GM19239 (cell line): ENCODE measurements at regions not wholly inside any gene's neighbourhood (a gene's known extent, or its start where the extent isn't known, plus 50 kb on each side); places are given as distances from the start of the nearest gene placed in this dataset.

Experiments used
- DNase-seq: peaks from one replicate; pipeline ENCODE4 v3.0.0; 2011; ENCODE audit warnings: low spot score; ENCODE audit not compliant: insufficient read length
- FAIRE-seq: peaks from 2 replicates; lab custom pipeline; 2011; peaks lifted over from hg19 to GRCh38; lab: Jason Lieb, UNC

DNA sequence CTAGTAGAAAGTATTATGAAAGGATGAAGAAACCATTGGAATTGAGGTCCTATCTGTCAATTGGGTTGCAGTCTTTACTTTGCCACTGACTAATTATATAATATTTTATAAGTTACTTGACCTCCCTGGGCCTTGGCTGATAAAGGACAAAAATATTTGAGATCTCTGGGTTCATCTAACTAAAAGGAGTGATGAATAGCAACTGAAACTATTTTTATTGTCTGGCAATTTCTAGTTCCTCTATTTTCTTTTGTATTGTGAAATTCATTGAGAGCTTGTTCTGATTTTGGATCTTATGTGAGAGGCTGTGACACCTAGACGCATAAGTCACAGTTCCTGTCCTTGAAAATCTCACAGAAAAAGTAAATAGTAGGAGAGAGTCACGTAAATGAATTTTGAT is 415.7 kb upstream of the ATP2B1 start:
- DNase-seq = no peak
- no peak for FAIRE-seq

DNA sequence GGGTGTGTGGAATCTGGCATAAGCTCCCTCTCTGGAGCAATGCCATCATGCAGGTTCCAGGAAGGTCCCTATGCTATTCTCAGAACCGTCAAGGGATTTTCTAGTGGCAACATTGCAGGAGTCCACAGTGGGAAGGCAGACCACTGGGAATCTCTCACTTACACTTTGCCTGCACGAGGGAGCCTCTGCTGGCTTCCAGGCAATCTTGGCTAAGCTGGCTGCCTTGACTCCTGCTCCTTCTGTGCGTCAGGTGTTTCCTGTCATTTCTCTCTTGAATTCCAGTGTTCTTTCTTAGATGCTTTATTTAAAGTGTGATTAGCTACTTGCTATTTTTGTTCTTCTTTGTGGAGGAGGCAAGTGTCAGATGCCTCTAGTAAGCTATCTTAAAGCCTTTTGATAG is 414.0 kb upstream of the ATP2B1 start:
- no peak for FAIRE-seq
- DNase-seq = no peak

DNA sequence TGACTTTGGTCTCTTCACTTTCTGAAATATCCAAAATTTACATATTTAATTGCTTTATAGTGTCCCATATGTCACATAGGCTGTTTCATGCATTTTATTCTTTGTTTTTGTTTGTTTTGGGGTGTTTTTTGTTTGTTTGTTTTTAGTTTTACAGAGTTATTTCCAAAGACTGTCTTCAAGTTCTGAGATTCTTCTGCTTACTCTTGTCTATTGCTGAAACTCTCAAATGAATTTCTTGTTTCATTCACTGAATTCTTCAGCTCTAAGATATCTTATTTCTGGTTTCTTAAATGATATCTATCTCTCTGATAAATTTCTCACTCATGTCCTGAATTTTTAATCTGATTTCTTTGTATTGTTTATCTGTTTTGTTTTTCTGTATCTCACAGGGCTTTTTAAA is 412.0 kb upstream of the ATP2B1 start:
- FAIRE-seq = no peak
- DNase-seq = no peak

DNA sequence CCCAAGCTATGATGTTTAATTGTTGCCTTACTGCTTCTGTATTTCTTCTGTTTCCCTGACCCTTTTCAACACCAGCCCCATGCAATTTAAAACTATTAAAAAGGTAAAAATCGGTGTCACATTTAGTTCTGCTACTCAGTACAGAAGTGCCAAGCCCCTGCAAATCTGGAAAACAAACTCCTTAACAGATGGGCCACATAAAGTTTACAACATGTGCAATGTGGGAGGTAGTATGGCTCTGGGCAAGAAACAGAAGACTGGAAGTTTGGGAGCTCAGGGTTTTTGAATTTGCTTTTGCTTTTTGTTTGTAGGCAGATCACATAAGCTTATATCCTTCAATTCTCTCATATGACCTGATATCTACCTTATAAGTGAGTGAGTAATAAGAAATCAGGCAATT is 404.0 kb upstream of the ATP2B1 start:
- FAIRE-seq = no peak
- no peak for DNase-seq

DNA sequence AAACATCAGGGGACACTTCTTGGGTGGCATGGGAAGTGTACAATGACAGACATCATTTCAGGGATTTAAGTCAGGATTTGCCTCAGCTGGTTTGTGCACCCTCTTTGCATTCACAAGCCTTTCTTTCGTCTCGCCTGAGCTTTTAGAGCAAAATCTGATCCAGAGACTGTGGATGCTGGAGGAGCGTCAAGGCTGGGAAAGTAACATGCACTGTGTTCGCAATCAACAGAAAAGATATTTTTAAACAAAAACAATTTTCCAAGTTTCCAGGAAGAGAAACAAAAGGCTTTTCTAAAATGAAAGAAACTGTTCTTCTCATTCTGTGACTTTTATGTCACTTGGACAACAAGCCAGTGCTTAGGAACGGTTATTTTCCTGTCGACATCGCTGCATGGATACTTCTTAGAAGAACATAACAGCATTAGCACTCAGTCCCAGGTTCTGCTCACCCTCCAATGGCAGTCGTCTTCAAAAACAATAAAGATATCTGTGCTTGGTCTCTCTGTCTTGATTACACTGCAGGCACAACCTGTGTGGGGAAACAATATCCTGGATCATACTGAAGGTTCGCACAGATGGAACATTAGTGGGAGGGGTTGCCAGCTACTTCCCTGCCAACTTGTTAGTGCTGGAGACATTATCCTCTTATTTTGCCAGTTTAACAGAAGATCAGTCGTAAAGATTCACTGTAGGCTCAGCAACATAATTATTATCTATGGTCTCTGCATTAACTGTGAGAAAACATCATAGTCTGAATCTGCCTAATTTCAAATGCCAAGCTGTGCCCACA is 403.3 kb upstream of the ATP2B1 start:
- no peak for FAIRE-seq
- DNase-seq = no peak

DNA sequence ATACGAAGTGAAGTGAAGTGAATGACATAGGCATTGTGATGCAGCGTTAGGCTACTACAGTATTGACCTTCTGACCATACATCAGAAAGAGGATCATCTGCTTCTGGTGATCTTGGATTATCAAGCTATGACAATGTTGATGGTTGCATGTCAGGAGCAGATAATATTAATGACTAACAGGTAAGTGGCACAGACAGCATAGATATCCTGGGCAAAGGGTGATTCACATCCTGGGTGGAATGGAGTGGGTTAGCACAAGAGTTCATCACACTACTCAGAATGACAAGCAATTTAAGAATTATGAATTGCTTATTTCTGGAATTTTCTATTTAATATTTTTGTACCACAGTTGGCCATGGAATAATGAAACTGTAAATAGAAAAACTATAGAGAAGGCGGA is 397.9 kb upstream of the ATP2B1 start:
- FAIRE-seq = no peak
- DNase-seq = no peak

DNA sequence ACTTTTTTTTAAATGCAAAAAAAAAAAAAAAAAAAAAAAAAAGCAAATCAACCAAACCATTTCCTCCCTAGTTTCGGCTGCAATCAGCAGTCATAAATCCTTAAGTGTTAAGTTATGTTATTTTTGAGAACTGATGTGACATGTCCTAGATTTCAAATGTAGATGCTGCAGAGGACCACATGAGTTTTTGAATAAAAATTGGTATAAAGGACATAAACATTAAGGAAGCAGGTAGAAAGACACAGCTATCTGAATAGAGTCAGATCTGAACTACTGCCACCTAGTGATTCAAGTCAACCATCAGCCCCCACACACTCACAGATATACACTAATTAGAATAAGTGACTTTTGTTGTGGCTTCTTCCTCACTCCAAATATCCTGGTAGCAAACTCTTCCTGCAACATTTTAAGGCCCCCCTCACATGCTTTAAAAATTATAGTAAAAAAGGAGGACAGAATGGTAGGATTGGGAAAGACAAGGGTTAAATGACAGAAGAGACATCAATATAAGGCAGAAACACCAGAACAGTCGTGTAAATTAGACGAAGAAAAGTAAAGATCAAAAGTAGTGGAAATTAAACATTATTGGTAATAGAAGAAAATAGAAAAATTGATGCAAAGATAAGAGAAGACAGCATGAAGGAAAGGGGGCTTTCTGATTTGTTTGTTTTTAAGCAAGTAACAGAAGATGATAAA is 394.5 kb upstream of the ATP2B1 start:
- DNase-seq (peak; percentile 4), FAIRE-seq (no peak)

DNA sequence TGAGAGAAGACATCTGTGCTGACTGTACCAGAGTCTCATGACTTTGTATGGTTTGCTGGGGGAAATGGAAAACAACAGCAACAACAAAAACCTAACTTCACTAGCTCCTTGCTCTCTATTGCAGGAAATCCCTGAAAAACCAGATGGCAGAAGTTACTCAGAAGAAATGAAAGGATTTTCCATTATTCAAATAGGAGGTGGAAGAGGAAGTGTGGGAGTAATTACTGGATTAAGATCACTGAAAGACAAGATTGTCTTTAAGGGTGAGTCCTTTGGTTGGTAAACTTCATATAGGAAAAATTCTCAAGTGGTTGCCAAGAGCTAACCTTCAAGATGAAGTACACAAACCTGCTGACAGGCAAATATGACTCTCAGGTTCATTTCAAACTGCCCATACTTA is 391.9 kb upstream of the ATP2B1 start:
- FAIRE-seq (no peak), DNase-seq (no peak)

DNA sequence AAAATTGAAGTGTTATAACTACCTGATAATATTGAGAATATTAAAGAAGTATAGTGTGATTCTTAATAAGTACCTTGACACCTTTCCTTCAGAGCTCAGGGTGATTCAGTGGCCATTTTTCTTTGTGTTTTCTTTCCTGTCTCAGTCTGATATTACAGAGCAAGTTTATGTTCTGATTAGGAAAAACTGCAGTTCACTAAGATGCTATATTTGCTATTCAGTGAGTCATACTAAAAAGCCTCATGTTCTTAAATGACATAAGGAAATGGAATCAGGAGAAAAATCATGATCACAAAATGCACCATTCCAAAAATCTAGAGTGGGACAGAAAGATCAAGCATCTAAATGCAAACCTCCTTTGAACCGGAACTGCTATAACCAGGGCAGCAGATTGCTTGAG is 390.6 kb upstream of the ATP2B1 start:
- FAIRE-seq = no peak
- no peak for DNase-seq

DNA sequence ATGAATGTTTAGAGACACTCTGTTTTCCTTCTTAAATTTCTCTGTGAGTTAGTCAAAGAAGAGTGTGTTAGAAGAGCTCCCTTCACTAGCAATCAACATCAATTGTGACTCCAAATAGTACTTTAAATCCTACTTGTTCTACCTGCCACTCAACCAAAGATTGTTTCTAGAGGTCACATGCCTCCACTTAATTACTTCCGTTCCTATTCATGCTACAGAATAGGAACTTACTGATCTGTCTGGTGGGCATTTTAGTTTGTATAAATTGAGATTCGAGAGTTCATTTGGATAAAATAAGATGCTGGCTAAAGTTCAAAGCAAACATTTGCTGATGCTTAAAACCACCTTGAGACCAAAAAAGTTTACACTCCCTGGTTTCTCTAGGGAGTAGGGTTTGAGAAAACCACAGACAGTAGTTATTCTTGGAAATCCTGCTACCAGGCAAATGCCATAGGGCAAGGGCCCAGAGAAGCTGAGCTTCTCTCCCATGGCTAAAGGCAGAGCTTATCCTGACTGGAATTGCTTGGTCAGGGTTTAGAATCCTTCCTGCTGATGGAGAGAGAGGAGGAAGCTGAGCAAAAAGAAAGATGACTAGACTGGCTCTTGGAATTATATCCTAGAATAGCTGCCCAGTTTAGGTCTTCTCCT is 389.6 kb upstream of the ATP2B1 start:
- DNase-seq = no peak
- peak; percentile 14 for FAIRE-seq

DNA sequence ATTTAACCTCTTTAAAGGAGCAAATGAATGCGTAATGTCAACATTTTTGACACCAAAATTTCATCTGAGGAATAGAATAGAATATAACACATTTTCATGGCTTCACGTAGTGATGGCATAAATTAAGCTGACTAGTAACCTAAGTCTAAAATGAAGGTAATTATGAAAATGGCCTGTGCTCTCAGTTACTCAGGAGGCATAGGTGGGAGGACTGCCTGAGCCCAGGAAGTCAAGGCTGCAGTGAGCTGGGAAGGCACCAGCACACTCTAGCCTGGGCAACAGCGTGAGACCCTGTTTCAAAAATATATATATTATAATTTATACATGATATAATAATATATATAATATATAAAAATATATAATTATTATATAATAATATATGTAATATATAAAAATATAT is 383.2 kb upstream of the ATP2B1 start:
- no peak for DNase-seq

DNA sequence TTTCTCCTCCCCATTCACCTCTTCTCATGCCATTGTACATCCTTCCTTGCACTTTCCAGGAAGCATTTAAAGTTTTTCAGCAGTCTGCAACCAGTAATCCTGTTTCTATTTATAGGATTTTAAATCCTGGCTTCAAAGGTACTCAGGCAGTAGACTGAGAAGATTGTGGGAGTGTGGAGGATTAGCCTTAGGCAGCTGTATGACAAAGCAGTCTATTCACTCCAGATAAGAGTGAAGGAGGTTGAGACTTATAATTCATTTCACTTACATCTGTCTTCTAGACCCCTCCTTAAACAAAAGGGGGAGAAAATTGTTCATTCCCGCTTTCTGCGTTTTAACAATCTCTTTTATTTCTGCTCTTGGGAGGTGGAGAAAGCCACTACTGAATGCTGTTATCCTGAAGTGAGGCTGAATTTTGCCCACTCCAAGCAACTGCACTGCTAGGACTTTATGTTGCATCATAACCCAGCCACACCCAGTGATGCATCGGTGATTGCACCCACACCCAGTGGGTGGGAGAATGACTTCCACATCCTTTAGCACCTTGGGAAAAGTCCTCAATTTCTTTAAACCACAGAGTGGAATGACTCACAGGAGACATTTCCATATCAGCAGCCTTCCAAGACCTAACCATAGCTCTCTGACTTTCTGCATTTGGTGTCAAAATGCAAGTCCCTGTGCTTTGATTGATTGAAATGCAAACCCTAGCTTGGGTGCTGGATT is 382.5 kb upstream of the ATP2B1 start:
- DNase-seq = no peak

More for the DNA sequence above, 383.2 kb upstream of the ATP2B1 start:
- no peak for FAIRE-seq

DNA sequence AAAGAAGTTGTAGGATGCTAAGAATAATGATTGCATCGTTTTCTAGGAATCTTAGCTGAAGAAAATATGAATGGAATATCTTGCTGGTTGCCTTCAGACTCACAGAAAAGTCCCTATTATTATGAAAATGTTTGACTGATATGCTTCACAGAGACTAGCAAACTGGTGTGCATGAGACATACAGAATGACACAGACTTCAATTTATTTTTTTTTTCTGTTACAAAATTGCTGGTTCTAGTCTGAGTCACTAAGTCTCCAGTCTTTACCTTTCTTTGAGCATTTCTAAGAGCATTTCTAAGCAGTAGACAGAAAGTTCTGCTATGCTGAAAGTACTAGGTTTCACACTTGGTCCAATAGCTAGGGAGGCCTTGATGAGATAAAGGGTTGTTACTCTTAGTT is 377.6 kb upstream of the ATP2B1 start:
- DNase-seq (no peak), FAIRE-seq (no peak)

More for the DNA sequence above, 382.5 kb upstream of the ATP2B1 start:
- FAIRE-seq = no peak

DNA sequence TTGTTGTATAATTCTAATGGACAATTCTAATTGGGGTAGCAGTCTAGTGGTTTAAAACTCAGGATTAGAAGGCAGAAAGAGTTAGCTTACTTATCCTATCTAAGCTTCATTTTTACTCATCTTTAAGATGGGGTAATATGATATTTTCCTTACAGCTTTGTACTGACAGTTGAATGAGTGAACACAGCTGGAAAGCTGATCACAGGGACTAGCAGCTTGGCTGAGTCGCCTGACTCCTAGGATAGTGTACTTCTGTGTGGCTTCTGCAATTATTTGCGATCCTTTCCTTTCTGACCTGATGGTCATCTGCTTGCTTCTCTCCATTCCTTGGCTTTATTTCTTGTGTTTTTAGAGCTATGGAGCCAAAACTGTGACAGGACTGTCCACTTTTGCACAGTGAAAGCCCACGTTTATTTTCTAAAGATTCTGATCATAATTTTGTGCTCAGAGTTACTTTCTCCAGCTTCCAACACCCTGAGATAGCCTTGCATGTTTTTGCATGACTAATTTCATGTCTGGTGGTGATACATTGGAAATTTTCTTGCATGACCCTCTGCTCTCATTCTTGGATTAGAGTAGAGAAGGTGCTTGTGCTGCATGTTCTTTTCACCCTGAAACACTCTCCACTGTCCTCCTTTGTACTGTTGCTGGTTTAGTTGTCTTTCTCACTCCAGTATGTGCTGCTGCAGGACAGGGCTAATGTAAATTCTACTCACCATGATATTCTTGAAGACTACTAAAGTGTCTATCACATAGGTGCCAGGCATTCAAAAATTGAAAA is 377.0 kb upstream of the ATP2B1 start:
- no peak for FAIRE-seq
- DNase-seq = no peak

DNA sequence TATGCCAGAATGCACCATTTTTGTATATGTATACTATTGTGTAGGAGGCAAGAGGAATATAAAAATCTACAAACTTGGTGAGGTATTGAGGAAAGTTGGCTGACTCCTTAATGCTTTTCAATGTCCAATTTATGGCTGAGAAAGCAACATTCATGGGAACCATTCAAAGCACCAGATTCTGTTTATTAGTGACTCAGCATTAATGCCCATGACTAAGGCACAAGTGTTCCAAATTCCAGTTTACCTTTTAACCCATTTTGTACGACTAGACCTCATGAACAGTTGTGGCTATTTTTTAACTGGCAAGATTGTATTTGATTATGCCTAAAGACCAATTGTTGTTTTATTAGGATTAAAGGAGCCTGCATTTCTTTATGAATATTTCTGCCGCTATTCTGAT is 375.4 kb upstream of the ATP2B1 start:
- FAIRE-seq = no peak

DNA sequence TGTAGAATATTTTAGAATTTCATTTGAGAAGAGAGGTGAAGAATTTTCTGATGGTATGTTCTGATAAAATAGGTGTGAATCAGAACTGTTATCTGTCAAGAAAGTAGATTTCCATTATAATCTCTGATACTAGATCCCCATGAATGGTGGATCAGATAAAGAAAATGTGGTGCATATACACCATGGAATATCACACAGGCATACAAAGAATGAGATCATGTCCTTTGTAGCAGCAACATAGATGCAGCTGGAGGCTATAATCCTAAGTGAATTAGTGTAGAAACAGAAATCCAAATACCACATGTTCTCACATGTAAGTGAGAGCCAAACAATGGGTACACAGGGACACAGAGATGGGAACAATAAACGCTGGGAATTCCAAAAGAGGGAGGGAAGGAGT is 372.0 kb upstream of the ATP2B1 start:
- DNase-seq (no peak), FAIRE-seq (no peak)

More for the DNA sequence above, 375.4 kb upstream of the ATP2B1 start:
- DNase-seq = no peak

DNA sequence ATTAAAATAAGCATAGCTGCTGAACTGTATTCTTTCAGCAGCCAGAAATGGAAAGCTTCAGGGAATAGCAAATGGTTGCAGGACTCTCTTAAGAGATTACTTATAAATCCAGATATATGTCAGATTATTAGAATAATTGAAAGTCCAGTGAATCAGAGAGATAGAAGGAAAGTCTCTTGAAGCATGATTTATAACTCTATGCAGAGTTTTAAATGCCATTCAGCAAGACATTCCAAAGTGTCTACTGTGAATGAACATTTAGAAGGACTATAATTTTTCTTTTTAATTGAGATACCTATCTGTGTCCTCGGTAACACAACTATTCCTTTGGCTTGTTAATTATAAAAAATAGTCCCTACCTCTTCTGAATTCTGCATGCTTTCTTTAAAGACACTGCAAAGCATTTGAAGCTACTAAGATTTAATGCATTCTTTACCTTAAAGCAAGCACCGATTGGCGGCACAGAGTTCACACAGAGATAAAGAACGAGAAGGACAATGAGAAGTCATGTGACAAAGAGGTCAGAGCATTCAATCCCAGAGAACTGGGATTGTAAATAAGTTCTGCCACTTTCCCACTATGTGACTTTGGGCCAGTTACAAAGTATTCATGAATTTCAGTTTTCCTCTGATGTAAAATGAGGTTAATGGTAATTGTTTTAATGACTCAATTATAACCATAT is 371.0 kb upstream of the ATP2B1 start:
- no peak for DNase-seq
- FAIRE-seq = no peak

DNA sequence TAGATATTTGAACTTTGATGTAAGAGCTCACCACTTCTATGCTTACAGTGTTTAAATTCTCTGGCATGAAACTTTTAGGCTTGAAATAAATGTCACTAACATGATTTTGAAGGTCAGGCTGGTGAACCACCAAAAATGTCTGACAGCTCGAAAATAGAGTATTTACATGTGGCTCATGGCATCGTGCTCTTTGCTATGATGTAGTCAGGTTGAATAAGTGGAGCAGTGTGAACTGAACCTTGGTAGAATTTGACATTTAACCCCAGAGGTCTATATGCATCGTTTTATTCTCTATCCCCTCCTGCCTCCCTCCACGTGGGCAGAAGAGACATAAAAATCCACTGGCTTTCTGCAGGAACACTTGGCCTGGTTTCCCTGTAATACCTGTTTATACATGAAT is 369.7 kb upstream of the ATP2B1 start:
- no peak for FAIRE-seq

DNA sequence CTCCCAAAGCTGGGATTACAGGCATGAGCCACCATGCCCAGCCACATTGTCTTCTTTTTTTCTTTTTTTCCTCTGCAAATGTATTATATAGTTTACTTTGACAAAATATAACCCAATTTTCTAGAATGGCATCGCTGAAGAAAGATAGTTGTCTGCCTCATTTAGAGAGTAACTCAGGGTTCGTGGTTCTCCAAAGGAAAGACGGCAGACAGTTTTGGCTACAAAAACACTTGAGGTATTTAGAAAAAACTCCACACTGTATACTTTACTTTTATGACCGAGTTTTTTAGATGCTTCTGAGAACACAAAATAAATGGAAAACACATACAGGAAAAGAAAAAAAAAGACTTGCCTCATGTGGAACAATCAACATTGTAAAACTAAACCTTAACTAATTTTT is 369.1 kb upstream of the ATP2B1 start:
- FAIRE-seq (no peak), DNase-seq (no peak)

More for the DNA sequence above, 369.7 kb upstream of the ATP2B1 start:
- DNase-seq = no peak
